Left hindlimb (tissue), 1 donor: ENCODE measurements at regions not wholly inside any gene's neighbourhood (a gene's known extent, or its start where the extent isn't known, plus 50 kb on each side); places are given as distances from the start of the nearest gene placed in this dataset.

Experiments used
- DNase-seq: peaks from one replicate; pipeline ENCODE4 v3.0.0-alpha.2; 2018

DNA sequence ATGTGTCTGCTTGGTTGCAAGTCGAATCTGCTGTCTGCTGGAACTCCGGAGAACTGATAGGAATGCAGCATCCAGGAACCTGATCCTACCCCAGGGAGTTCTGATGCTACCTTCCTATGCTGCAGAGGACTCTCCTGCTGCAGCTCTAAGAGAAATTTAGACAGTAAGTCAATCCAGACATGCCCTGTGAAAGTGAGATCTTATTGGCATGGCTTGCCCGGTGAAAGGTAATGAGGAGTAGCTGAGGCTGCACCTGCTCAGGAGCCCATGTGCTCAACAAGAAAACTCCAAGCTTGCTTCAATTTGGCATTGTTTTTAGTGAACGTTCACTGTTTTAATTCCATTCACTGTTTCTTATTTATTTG lies 217.3 kb upstream of the SERP2 start:
- no peak for DNase-seq

DNA sequence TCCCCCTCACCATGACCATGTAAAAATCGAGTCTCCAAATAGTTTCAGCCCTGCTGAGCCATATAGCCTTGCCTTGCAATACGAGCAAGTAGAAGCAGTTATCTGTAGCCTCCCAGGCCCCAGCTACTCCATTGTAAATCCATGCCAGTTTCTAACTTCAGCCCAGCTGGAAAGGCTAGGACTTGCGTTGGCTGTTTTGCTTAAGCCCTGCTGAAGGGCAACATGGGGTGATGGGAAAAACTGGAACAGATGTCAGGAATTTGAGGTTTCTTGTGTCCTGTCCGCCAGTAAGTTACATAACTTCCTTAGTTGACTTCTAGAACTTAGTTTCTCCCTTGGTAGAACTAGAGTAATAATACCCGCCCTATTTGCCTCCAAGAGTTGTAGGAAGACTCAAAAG lies 216.0 kb upstream of the SERP2 start:
- no peak for DNase-seq

DNA sequence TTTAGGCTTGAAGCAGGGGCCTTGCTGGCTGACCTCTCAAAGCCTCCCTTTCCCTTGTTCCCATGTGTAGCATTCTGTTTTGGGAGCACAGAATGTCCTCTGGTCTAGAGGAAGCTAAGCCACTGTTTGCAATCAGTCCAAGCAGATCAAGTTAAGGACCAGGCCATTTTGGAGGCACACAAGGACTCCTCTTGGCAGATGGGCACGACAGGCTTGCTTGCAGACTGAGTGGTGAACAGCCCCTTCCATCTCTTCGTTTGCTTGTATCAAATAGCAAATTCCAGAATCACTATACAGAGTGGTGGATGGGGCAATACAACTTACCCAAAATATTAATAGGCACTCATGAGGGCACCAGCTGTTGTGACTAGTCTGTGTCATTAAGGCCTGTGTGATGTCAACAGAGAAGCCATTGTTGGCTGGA lies 215.5 kb upstream of the SERP2 start:
- DNase-seq, result no peak

DNA sequence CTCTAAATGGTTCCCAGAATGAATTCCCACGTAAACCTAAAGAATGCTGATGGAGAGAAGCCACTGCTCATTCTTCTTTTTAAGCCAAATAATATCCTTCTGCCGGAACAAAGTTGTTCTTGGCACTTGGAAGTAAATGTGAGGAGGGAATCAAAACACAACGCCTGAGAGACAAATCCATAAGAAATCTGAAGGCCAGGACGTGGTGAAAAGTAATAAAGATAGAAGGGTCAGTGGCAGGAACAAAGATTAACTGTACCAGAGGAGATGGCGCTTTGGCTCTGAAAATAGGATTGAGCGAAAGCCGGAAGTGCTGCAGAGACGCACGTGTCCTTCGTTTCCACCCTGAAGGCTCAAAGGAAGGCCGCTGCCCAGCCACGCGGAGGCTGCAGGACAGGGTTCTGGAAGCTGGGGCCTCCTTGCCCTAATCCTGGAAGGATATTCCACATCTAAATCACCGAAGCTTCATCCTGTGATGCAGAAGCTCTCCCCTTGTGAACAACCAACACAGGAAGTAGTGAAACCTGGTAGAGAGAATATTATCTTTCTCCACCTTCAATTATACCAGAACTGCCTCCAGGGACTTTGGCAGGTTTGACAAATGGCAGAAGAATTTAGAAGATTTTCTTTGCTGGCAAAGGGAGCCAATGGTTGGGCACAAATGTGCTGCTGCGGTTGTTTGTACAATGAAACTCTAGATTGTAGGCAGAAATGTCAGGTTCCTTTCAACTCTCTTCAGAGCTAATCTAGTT lies 214.6 kb upstream of the SERP2 start:
- peak; percentile 54 for DNase-seq

DNA sequence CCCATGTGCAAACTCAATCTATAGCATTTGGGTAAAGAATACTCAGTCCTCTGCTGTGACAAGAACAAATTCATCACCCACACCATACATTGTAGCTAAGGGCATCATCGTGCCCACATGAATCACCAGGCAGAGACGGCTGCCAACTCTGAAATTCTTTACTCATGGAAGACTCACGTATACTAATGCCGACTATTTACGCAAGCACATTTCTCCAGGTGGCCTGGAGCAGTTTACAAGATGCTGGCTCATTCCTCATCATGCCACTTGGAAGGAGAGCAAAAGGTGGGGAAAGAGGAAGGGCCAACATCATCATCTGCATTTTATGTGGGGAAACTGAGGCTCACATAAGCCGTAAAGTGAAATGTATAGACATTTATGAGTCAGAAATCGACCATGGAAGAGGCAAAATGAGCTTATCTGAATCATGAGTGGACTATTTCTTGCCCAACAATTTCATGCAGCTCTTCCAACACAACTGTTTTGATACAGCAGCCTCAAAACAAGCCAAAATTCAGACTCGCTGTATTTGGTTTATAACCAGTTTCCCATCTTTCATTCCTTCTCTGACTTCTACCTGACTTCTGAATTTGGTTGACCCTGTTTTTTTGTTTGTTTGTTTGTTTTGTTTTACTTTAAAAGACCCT lies 213.9 kb upstream of the SERP2 start:
- no peak for DNase-seq

DNA sequence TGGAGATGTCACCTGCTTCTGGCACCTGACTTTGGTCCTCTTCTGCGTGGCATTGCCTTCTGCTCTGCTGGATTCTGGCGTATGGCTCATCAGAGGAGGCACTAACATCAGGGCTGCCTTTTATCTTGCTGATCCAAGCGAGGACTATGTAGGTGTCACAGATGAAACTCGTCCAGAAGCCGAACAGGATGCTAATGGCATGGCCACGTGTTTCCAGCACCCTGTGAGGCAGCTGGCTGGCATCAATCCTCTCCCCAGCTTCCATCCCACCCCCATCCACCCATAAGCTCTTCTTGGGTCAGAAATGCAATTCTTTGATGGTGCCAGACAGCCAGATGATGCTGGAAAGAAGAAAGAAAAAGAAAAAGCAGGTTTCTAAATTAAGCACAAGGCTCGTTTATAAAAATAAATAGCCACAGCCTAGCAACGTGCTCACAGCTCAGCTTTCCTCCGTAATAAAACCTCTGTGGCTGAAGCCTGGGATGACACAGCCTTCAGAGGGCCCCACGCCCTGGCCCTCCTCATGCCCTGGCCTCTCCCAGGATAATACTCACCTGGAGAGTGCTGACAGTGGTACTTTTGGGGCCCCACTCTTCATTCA lies 212.9 kb upstream of the SERP2 start:
- DNase-seq, result peak; percentile 57

DNA sequence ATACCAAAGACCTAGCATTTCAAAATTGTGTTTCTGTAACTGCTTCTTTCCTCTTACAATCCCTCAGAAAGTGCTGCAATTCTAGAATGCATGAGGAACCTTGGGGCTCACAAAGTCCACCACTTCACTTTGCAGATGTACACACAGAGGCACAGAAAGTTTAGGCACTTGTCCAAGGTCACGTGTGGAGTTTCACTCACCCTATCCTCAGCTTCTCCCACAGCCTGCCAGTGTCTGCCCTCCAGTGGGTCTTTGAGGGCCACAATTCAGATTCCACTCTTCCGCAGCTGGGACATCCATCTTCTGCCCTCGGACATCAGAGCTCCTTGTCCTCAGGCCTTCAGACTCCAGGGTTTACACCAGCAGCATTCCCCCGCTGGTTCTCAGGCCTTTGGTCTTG lies 210.5 kb upstream of the SERP2 start:
- DNase-seq, result no peak

DNA sequence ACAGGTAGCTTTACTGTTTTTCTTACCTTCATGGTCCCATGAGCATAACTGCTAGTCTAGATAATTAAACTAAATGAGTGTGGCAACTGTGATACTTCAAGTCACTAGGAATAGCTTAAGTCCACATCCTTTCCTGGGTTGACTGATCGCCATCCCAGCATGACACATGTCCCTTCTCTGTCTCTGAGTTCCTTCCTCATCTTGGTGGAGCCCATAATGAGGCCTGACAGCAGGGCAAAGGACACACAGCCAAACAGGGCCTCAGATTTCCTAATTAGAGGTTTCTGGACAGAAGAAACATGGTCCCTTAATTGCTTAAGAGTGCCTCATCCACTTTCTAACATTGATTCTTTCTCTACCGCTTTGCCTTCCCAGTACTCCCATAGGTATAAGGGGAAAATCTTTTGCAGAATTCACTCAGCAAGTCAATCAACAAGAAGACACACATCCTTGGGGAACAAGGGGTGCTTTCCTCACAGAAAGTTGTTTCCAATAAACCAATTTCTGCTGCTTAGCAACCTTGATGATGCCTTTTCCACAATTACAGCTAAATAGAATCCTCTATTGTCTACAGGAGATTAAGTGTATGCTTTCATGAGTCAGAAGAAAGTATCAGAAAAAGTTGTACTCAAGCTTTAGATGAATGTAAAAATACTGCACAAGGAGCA lies 208.3 kb upstream of the SERP2 start:
- DNase-seq, result no peak

DNA sequence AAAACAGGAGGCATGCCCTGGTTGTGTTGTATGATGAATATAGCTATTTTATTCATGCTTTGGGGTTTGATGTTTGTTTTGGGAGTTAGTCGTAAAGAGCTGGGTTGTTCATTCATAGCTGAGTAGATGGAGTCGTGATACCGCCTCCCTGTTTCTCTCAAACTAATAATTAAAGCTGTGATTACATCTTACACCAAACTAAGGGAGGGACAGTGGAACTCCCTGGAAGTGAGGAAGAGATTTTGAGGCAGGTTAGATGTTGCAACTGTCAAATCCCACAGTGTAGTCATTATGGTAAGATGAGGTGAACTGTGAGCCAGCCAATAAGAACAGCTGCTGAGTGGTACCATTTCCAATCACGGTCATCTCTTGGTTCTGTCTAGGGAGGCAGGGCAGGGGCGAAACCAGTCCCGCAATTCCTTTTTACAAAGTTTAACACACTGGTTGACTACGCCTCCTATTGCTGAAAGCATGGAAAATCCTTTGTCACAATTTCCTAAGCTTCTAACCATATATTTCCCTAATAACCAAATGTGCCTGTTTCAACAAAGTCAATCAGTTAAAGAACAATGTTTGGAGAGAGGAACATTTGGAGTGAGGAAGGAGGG lies 207.6 kb upstream of the SERP2 start:
- DNase-seq, result no peak

DNA sequence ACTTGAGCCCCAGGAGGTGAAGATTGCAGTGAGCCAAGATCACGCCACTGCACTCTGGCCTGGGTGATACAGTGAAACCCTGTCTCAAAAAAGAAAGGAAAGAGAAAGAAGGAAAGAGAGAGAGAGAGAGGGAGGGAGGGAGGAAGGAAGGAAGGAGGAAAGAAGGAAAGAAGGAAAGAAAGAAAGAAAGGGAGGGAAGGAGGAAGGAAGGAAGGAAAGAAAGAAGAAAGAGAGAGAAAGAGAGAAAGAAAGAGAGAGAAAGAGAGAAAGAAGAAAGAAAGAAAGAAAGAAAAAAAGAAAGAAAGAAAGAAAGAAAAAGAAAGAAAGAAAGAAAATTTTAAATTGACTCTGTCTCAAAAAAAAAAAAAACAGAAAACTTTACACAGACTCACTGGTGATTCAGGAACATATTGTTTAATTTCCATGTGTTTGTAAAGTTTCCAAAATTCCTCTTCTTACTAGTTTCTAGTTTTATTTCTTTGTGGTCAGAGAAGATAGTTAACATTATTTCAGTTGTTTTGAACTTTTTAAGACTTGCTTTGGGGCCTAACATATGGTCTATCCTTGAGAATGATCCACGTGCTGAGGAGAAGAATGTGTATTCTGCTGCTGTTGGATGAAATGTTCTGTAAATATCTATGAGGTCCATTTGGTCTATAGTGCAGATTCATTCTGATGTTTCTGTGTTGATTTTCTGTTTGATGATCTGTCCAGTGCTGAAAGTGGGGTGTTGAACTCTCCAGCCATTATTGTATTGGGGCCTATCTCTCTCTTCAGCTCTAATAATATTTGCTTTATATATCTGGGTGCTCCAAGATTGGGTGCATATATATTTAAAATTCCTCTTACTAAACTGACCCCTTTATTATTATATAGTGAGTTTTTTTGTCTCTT lies 204.4 kb upstream of the SERP2 start:
- no peak for DNase-seq

DNA sequence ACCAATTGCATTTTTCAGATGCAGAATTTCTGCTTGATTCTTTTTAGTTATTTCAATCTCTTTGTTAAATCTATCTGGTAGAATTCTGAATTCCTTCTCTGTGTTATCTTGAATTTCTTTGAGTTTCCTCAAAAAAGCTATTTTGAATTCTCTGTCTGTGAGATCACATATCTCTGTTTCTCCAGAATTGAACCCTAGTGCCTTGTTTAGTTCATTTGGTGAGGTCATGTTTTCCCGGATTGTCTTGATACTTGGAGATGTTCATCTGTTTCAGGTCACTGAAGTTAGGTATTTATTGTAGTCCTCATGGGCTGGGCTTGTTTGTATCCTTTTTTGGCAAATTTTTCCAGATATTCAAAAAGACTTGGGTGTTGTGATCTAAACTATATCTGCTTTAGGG lies 202.9 kb upstream of the SERP2 start:
- no peak for DNase-seq

DNA sequence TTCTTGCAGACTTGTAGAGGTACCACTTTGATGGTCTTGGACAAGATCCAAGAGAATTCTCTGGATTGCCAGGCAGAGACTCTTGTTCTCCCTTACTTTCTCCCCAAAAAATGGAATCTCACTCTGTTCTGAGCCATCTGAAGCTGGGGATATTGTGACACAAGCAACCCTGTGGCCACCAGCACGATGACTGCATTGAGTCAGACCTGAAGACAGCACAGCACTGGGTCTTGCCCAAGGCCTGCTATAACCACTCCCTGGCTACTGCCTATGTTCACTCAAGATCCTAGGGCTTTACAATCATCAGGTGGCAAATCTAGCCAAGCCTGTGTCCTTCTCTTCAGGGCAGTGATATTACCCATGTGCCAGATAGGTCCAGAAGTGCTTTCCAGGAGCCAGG lies 202.5 kb upstream of the SERP2 start:
- DNase-seq, result no peak

DNA sequence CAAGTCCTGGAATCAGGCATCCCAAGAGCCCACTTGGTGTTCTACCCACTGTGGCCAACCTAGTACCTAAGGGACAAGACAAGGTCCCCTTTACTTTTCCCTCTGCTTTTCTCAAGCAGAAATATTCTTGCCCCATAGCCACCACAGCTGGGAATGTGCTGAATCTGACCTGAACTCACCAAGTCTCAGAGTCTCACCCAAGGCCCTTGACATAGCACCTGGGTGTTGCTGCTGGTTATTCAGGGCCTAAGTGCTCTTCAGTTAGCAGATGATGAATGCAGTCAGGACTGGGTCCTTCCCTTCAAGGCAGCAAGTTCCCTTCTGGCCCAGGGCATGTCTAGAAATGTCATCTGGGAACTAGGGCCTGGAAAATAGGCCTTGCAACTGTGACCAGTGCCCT lies 201.8 kb upstream of the SERP2 start:
- no peak for DNase-seq

DNA sequence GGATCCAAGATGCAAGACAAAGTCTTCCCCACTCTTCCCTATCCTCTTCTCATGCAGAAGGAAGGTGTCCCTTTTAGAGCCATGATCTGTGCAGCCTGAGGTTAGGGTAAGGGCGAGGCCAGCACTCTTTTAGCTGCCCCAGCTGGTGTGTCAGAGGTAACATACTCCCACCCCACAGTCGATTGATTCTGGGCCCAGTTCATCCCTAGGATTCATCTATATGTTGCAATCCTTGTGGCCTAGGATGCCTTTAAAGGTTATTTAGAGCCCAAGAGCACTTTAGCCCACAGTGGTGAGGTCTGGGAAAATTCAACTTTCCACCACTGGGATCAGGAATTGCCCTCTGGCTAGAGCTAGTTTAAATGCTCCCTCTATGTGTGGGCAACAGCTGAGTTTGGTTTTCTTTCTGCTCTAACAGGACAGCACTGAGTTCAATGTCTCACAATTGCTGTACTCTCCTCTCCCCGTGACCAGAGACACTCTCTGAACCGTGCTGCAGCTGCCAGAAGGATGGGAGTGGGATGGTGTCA lies 201.3 kb upstream of the SERP2 start:
- DNase-seq, result no peak

DNA sequence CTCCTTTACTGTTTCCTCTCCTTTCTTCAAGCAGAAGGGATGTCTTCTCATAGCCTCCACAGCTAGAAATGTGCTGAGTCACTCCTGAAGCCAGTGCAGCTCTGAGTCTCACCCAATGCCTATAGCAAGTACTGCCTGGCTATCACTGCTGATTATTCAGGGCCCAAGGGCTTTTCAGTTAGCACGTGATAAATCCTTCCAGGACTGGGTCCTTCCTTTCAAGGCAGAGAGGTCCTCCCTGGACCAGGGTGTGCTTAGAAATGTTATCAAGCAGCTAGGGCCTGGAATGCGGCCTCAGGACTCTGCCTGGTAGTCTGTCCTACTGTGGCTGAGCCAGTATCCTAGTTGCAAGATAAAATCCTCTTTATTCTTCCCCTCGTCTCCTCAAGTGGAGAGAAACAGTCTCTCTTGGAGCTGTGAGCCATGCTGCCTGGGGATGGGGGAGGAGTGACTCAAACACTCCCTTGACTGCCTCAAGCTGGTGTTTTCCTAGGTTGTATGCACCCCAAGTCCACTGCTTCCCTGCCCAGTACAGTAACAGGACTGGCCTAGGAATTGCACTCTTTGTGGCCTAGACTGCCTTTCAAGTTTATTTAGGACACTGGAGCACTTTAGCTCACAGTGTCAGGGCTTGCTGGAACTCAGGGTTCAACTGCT lies 198.7 kb upstream of the SERP2 start:
- DNase-seq, result no peak

DNA sequence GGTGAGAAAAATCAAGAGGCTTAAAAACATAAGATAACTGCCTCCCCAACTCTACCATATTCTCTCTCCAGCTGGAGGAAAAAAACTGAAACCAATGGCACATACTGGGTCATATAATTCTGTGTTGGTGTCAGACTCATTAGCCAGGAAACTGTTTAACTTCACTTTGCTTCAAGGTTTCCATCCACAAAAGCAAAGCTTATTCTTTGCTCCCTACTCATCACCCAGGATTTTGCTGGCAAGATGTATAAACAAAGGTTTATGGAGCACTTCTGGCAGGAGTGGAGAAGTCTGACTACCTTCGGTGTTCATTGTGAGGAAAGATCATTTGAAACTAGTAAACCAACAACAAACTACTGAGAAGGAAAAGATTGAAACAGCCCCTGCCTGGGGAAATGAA lies 197.5 kb upstream of the SERP2 start:
- DNase-seq, result no peak

DNA sequence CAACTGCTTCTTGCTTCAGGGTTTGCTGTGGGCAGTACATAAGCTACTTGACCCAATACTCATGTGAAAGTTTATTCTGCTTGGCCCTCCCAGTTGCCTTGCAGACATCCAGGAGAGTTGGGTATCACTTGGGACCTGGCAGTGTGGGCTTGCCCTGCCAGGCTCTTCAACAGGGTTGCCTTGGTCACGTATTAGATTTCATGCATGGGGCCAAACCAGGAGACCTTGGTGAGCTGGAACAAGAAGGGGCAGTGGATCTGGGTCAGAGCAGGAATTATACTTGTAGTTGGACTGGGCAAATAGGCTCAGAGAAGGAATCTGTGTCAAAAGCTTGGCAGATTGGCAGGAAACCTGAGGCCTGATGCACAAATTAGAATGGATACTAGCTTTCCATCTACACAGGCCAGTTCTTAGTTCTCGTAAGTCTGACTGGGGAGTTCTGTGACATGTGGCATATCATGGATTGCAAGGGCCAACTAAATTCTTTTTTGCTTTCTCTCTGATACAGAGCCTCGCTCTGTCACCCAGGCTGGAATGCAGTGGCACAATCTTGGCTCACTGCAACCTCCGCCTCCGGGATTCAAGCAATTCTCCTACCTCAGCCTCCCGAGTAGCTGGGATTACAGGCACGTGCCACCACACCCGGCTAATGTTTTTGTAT lies 192.6 kb upstream of the SERP2 start:
- no peak for DNase-seq

DNA sequence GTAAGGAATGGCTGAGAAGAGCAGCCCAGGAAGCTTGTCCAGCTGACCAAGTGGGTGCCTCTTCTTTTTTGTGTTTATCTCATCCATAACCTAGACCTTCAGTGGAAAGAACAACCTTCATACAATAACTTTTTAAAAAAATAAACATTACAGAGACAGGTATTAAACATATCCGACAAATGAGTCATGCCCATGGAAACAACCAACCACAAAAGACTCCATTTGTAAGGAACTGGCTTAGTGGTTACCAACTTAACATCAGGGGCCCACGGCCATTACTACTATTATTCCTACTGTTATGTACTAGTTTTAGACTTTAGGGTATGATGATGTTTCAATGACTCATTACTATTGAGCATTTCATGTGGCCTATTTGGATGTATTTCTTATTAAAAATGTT lies 191.7 kb upstream of the SERP2 start:
- no peak for DNase-seq

DNA sequence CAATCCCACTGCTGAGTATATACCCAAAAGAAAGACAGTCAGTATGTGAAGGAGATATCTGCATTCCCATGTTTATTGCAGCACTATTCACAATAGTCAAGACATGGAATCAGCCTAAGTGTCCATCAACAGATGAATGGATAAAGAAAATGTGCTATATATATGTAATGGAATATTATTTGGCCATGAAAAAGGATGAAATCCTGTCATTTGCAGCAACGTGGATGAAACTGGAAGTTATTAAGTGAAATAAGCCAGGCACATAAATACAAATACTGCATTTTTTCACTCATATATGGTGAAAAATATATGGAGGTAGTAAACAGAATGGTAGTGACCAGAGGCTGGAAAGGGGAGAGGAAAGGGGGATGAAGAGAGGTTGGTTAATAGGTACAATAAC lies 188.9 kb upstream of the SERP2 start:
- no peak for DNase-seq

DNA sequence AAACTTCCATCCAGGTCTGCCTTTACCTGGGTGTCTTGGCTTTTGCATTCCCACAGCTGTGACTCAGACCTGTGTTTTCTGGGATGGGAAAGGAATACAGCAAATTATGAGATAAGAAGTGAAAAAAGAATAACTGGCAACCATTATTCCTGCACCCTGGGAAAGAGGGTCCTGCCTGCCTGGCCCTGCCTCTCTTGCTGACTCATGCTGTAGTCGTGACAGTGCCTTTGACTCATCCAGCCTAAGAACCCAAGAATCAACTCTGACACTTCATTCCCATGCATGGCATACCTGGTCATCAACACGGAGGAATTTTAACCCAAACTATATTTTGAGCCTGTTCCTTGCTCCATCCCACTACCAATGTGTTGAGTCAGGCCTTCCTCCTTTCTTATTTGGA lies 185.4 kb upstream of the SERP2 start:
- DNase-seq, result no peak

DNA sequence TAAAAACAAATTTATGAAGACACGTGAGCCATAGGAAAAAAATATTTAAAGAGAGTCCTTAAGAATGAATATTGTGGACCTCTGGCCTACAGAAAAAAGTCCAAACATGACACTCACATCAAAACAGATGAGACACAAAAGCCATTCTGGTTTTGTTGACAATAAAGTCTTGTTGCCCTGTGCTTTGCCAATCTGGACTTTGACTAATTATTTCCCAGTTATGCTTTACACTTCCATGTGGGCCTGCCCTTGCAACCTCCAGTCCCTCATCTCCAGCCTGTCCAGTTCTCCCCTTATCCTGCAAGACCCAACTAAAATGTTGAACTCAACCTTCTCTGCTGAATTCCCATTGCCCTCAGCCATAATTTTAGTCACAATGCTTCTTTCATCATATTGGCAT lies 184.5 kb upstream of the SERP2 start:
- DNase-seq, result no peak
